HCT116 (cell line): ENCODE measurements at regions not wholly inside any gene's neighbourhood (a gene's known extent, or its start where the extent isn't known, plus 50 kb on each side); places are given as distances from the start of the nearest gene placed in this dataset.

Experiments
- ATAC-seq: fragments of 200-7000 bp; cut with Tn5 transposase; 2 replicates; pipeline ENCODE4 v1.9.1; 2020; ENCODE audit warnings: mild to moderate bottlenecking, moderate library complexity
- BruUV-seq: library from RNA; stranded (reverse); fragments of 400-500 nt; replicated peaks from 2 replicates; lab custom pipeline; 2021; lab: Mats Ljungman, UMichigan
- CTCF ChIA-PET: fragments of 300-600 bp; sonication (Branson Sonifier 250); formaldehyde crosslinking; loops from one replicate; lab custom pipeline; 2021; ENCODE audit warnings: antibody characterized with exemption; lab: Charles Lee
- POLR2A ChIA-PET: fragments of 300-600, 350-600 bp; sonication (Branson Sonifier 250); formaldehyde crosslinking; loops from one replicate; lab custom pipeline; 2021; ENCODE audit warnings: antibody characterized with exemption; lab: Charles Lee
- RAD21 ChIA-PET, 2 experiments: fragments of 300-600 bp; sonication (Branson Sonifier 250); formaldehyde crosslinking; loops; one replicate each; lab custom pipeline; 2023; ENCODE audit warnings: low total read pairs in 2 of 2; ENCODE audit not compliant: uncharacterized antibody in 2 of 2, unreplicated experiment in 2 of 2, low non-redundant PET in 1 of 2; lab: Charles Lee
- DNase-seq: peaks from one replicate; pipeline ENCODE4 v3.0.0-alpha.2; 2010; ENCODE audit warnings: low read depth, low spot score
- H2AFZ ChIP-seq: fragments of 200-600 bp; shearing (Covaris generic), sonication (generic); 2 replicates; pipeline ENCODE4 v1.6.1; 2017; ENCODE audit warnings: low read depth, mixed run types, mixed read lengths, antibody characterized with exemption, low read length; ENCODE audit not compliant: poor library complexity, severe bottlenecking
- H3K27ac ChIP-seq: 2 replicates; pipeline ENCODE4 v1.5.1; 2012; ENCODE audit warnings: low read depth, low read length
- H3K27me3 ChIP-seq: fragments of 200-600 bp; sonication (generic); 2 replicates; pipeline ENCODE4 v1.6.1; 2016; ENCODE audit warnings: mixed run types, low read length, mixed read lengths; ENCODE audit not compliant: insufficient read depth
- H3K36me3 ChIP-seq, 2 experiments: fragments of 200-500 bp in 1 of 2; fragments of 200-600 bp in 1 of 2; sonication (Bioruptor generic) in 1 of 2; sonication (generic) in 1 of 2; 2 replicates each; pipeline versions ENCODE4 v1.5.1 to v1.6.1; 2014 to 2016; ENCODE audit warnings: low read length in 2 of 2, inconsistent platforms in 1 of 2, mixed read lengths in 1 of 2, mixed run types in 1 of 2; ENCODE audit not compliant: insufficient read depth in 2 of 2, control insufficient read depth in 1 of 2
- H3K4me1 ChIP-seq, 2 experiments: fragments of 200-600 bp in 1 of 2; sonication (generic) in 1 of 2; 2 replicates each; pipeline versions ENCODE4 v1.5.1 to v1.6.1; 2012 to 2017; ENCODE audit warnings: low read length in 2 of 2, inconsistent platforms in 1 of 2, mild to moderate bottlenecking in 1 of 2, mixed read lengths in 1 of 2, mixed run types in 1 of 2, moderate library complexity in 1 of 2; ENCODE audit not compliant: insufficient read depth in 2 of 2, control insufficient read depth in 1 of 2
- H3K4me2 ChIP-seq: fragments of 200-600 bp; sonication (generic); 2 replicates; pipeline ENCODE4 v1.6.1; 2017; ENCODE audit warnings: mixed run types, low read length, mixed read lengths
- H3K4me3 ChIP-seq, 2 experiments: fragments of 200-600 bp in 1 of 2; sonication (generic) in 1 of 2; replicated peaks in 1 of 2; 2 replicates each; pipeline ENCODE4 v1.5.1; 2011 to 2016; ENCODE audit warnings: low read length in 2 of 2, control low read depth in 1 of 2, low read depth in 1 of 2, mild to moderate bottlenecking in 1 of 2, mixed read lengths in 1 of 2, mixed run types in 1 of 2
- H3K79me2 ChIP-seq: fragments of 200-600 bp; sonication (generic); 2 replicates; pipeline ENCODE4 v1.6.1; 2017; ENCODE audit warnings: mild to moderate bottlenecking, mixed run types, low read length, moderate library complexity, mixed read lengths; ENCODE audit not compliant: insufficient read depth
- H3K9ac ChIP-seq: fragments of 200-600 bp; sonication (generic); 2 replicates; pipeline ENCODE4 v1.6.1; 2016; ENCODE audit warnings: low read length, mixed read lengths
- H3K9me2 ChIP-seq: fragments of 200-600 bp; sonication (generic), shearing (Covaris generic); 2 replicates; pipeline ENCODE4 v1.6.1; 2017; ENCODE audit warnings: mixed run types, mild to moderate bottlenecking, moderate library complexity; ENCODE audit not compliant: insufficient read depth
- H3K9me3 ChIP-seq, 2 experiments: fragments of 200-500 bp in 1 of 2; fragments of 200-600 bp in 1 of 2; sonication (Bioruptor generic) in 1 of 2; sonication (generic) in 1 of 2; 2 replicates each; pipeline ENCODE4 v1.6.1; 2014 to 2017; ENCODE audit warnings: low read length in 2 of 2, mixed read lengths in 2 of 2, inconsistent platforms in 1 of 2, low read depth in 1 of 2, mild to moderate bottlenecking in 1 of 2, mixed run types in 1 of 2, moderate library complexity in 1 of 2; ENCODE audit not compliant: control insufficient read depth in 1 of 2, insufficient read depth in 1 of 2
- H4K20me1 ChIP-seq: fragments of 200-600 bp; sonication (generic), shearing (Covaris generic); 2 replicates; pipeline ENCODE4 v1.6.1; 2017; ENCODE audit warnings: mixed run types, mild to moderate bottlenecking, moderate library complexity; ENCODE audit not compliant: insufficient read depth
- CBX3 ChIP-seq: IDR thresholded peaks from 2 replicates; pipeline ENCODE4 v1.6.1; 2012; ENCODE audit warnings: low read depth
- CEBPB ChIP-seq: IDR thresholded peaks from 2 replicates; pipeline ENCODE4 v1.6.1; 2012; ENCODE audit warnings: low read depth
- EGR1 ChIP-seq: IDR thresholded peaks from 2 replicates; pipeline ENCODE4 v1.6.1; 2012; ENCODE audit warnings: low read depth
- ELF1 ChIP-seq: IDR thresholded peaks from 2 replicates; pipeline ENCODE4 v1.6.1; 2012; ENCODE audit warnings: low read depth, borderline replicate concordance
- EZH2 ChIP-seq: fragments of 200-600 bp; sonication (generic); IDR thresholded peaks from 2 replicates; pipeline ENCODE4 v1.6.1; 2017; ENCODE audit warnings: antibody characterized with exemption, mixed run types
- EZH2phosphoT487 ChIP-seq: fragments of 200-600 bp; IDR thresholded peaks from 2 replicates; pipeline ENCODE4 v1.6.1; 2018; ENCODE audit warnings: antibody characterized with exemption, borderline replicate concordance
- FOSL1 ChIP-seq: IDR thresholded peaks from 2 replicates; pipeline ENCODE4 v1.6.1; 2012; ENCODE audit warnings: low read depth
- JUND ChIP-seq: IDR thresholded peaks from 2 replicates; pipeline ENCODE4 v1.6.1; 2012
- MAX ChIP-seq: IDR thresholded peaks from 2 replicates; pipeline ENCODE4 v1.6.1; 2012
- POLR2A ChIP-seq: IDR thresholded peaks from 2 replicates; pipeline ENCODE4 v1.7.0; 2011; ENCODE audit warnings: borderline replicate concordance; ENCODE audit not compliant: insufficient read depth, insufficient read length; ENCODE audit errors: extremely low read depth
- POLR2AphosphoS5 ChIP-seq: IDR thresholded peaks from 2 replicates; pipeline ENCODE4 v1.6.1; 2011; ENCODE audit warnings: mild to moderate bottlenecking, low read depth, low read length, moderate library complexity
- RAD21 ChIP-seq: IDR thresholded peaks from 2 replicates; pipeline ENCODE4 v1.6.1; 2012; ENCODE audit warnings: low read depth, mild to moderate bottlenecking
- SP1 ChIP-seq: IDR thresholded peaks from 2 replicates; pipeline ENCODE4 v1.6.1; 2012; ENCODE audit warnings: low read depth
- SRF ChIP-seq: IDR thresholded peaks from 2 replicates; pipeline ENCODE4 v1.6.1; 2012; ENCODE audit warnings: low read depth
- TCF7L2 ChIP-seq: IDR thresholded peaks from 2 replicates; pipeline ENCODE4 v1.7.0; 2011; ENCODE audit warnings: borderline replicate concordance, inconsistent platforms; ENCODE audit not compliant: insufficient read depth, insufficient read length; ENCODE audit errors: extremely low read depth
- YY1 ChIP-seq: IDR thresholded peaks from 2 replicates; pipeline ENCODE4 v1.6.1; 2011; ENCODE audit warnings: low read length, low read depth, moderate library complexity, mild to moderate bottlenecking; ENCODE audit not compliant: insufficient replicate concordance; ENCODE audit errors: extremely low read depth
- ZFX ChIP-seq: fragments of 450-650 bp; IDR thresholded peaks from 2 replicates; pipeline ENCODE4 v1.6.1; 2017
- intact Hi-C: fragments of 100-400 bp; cut with micrococcal nuclease; formaldehyde crosslinking; loops from 2 replicates; pipeline ENCODE4 v1.10.0; 2022
- TF ChIP-seq, protein P1 (sequence below): IDR thresholded peaks from 2 replicates; pipeline ENCODE4 v1.6.1; 2012
- TF ChIP-seq, protein P2 (sequence below): IDR thresholded peaks from 2 replicates; pipeline ENCODE4 v1.6.1; 2012; ENCODE audit warnings: low read depth
- TF ChIP-seq, protein P3 (sequence below), 3 experiments: fragments of 200-600 bp in 1 of 3; sonication (generic) in 1 of 3; IDR thresholded peaks in 2 of 3; conservative IDR thresholded peaks in 1 of 3; 2 replicates each; pipeline ENCODE4 v1.5.1; 2012 to 2017; ENCODE audit warnings: low read depth in 2 of 3, low read length in 2 of 3, antibody characterized with exemption in 1 of 3, borderline replicate concordance in 1 of 3, control low read depth in 1 of 3, mild to moderate bottlenecking in 1 of 3, mixed read lengths in 1 of 3, mixed run types in 1 of 3, moderate library complexity in 1 of 3; ENCODE audit not compliant: insufficient read depth in 1 of 3

GRCh38 chr2:58669998-58670397 is 428.9 kb upstream of the FANCL start:
- Histone ChIP-seq H3K9me3 (no peaks in the 10 kb centered on the region), H3K9ac (no peak overlapping the region), H3K79me2 (no peaks in the 10 kb centered on the region), H3K27me3 (no peaks in the 10 kb centered on the region), H3K4me3 (no peak overlapping the region), H3K9me2 (no peaks in the 10 kb centered on the region), H3K36me3 (no peaks in the 10 kb centered on the region), H3K27ac (no peak overlapping the region), H3K4me1 (no peaks in the 10 kb centered on the region), H4K20me1 (no peaks in the 10 kb centered on the region), H3K4me2 (no peak overlapping the region), H2AFZ (no peak overlapping the region)
- intact Hi-C loops = no loop called here
- BruUV-seq = no TSS peak
- ATAC-seq = no peak
- TF ChIP-seq SRF = no peak
- TF ChIP-seq, protein P1, sequence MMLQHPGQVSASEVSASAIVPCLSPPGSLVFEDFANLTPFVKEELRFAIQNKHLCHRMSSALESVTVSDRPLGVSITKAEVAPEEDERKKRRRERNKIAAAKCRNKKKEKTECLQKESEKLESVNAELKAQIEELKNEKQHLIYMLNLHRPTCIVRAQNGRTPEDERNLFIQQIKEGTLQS = no peak
- TF ChIP-seq MAX = no peak
- no peak for TF ChIP-seq EZH2
- no peak for TF ChIP-seq CEBPB
- TF ChIP-seq, protein P2, sequence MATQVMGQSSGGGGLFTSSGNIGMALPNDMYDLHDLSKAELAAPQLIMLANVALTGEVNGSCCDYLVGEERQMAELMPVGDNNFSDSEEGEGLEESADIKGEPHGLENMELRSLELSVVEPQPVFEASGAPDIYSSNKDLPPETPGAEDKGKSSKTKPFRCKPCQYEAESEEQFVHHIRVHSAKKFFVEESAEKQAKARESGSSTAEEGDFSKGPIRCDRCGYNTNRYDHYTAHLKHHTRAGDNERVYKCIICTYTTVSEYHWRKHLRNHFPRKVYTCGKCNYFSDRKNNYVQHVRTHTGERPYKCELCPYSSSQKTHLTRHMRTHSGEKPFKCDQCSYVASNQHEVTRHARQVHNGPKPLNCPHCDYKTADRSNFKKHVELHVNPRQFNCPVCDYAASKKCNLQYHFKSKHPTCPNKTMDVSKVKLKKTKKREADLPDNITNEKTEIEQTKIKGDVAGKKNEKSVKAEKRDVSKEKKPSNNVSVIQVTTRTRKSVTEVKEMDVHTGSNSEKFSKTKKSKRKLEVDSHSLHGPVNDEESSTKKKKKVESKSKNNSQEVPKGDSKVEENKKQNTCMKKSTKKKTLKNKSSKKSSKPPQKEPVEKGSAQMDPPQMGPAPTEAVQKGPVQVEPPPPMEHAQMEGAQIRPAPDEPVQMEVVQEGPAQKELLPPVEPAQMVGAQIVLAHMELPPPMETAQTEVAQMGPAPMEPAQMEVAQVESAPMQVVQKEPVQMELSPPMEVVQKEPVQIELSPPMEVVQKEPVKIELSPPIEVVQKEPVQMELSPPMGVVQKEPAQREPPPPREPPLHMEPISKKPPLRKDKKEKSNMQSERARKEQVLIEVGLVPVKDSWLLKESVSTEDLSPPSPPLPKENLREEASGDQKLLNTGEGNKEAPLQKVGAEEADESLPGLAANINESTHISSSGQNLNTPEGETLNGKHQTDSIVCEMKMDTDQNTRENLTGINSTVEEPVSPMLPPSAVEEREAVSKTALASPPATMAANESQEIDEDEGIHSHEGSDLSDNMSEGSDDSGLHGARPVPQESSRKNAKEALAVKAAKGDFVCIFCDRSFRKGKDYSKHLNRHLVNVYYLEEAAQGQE = no peak
- TF ChIP-seq JUND = no peak
- no peak for TF ChIP-seq RAD21
- TF ChIP-seq FOSL1 = no peak
- TF ChIP-seq EZH2phosphoT487 = no peak
- no peak for TF ChIP-seq ELF1
- no peak for TF ChIP-seq SP1
- no peak for TF ChIP-seq CBX3
- no peak for TF ChIP-seq EGR1
- TF ChIP-seq POLR2AphosphoS5 = no peak
- TF ChIP-seq POLR2A = no peak
- no peak for TF ChIP-seq ZFX
- TF ChIP-seq TCF7L2 = no peak
- TF ChIP-seq YY1 = no peak
- TF ChIP-seq, protein P3, sequence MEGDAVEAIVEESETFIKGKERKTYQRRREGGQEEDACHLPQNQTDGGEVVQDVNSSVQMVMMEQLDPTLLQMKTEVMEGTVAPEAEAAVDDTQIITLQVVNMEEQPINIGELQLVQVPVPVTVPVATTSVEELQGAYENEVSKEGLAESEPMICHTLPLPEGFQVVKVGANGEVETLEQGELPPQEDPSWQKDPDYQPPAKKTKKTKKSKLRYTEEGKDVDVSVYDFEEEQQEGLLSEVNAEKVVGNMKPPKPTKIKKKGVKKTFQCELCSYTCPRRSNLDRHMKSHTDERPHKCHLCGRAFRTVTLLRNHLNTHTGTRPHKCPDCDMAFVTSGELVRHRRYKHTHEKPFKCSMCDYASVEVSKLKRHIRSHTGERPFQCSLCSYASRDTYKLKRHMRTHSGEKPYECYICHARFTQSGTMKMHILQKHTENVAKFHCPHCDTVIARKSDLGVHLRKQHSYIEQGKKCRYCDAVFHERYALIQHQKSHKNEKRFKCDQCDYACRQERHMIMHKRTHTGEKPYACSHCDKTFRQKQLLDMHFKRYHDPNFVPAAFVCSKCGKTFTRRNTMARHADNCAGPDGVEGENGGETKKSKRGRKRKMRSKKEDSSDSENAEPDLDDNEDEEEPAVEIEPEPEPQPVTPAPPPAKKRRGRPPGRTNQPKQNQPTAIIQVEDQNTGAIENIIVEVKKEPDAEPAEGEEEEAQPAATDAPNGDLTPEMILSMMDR (IDR thresholded peaks at IDR 0.05 in 2 of 3, conservative IDR thresholded peaks at IDR 0.05 in 1 of 3; ENCODE audit: borderline replicate concordance in 1 of 3, insufficient read depth in 1 of 3, low read depth in 2 of 3, low read length in 2 of 3) = no peak
- CTCF ChIA-PET = no interaction called here
- DNase-seq = no peak
- POLR2A ChIA-PET = no interaction called here
- RAD21 ChIA-PET = no interaction called here
